ENCODE measurements at regions not wholly inside any gene's neighbourhood (a gene's known extent, or its start where the extent isn't known, plus 50 kb on each side); places are given as distances from the start of the nearest gene placed in this dataset.

DNA sequence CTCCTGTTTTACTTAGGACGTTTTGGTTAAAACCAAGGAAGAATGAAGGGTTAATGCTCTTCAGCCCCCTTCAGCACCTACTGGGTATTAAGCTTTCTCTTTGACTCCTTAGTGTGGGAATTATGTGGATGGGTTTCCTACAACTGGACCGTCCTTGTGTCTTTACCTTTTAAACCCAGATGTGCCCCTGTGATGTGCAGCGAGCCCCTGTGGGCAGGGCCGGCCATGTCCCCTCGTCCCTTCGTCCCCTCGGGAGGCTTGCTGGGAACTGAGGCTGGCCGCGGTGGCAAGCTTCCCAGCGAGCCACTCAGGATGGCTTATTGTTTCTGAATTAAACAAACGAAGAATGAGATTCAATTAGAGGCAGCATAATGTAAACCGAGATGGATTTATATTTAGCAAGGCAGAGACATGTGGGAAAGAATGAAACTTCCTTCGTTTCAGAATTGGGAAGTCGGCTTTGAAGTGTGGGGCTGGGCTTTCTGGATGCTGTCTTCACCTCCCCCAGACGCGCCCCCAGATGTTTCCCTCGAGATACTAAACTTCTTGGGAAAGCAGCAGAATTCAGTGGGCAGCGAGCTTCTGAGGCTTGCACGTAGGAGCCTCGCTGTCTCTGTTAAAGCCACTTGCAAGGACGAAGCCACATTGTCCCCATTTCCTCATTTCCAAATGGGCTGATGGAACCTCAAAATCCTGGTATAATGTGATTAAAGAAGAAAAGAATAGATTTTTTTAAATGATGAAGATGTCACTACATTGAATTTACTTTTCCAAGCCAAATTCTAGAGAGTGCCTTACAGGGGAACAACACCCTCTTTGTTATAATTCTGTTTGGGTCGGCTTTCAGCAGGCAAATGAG lies 146.0 kb downstream of the VAPA start:
- DNase-seq, result no peak

DNA sequence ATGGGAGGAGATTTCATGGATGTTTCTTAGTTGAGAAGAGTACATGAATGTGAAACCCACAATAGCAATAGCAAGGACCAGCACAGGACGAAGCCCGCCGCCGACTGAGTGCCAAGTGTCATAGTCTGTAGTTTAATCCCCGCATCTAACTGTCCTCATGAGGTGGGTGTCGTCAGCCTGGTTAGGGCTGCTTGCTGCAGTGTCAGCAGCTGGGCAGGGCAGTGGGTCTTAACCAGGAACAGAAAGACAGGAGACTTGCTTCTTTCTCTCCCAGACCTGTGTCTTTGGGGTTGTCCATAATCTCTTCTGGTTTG lies 146.6 kb downstream of the VAPA start:
- no peak for DNase-seq

DNA sequence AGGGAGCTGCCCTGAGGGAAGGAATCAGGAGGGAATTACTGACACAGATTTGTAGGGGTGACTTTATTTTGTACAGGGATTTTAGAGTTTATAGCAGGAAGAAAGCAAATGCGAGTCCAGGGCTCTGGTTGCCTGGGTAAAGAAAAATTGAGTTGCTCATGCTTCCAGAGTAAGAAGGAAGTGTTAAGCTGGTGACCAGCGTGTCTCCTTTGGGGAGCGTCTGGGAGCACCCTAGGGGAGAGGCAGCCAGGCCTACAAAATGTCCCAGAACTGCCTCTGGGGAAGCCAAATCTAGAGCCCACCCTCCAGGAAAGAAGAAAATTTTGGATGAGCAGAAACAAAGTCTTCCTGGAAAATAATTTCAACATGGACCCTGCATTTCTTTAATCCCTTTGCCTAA lies 147.0 kb downstream of the VAPA start:
- DNase-seq, result no peak

DNA sequence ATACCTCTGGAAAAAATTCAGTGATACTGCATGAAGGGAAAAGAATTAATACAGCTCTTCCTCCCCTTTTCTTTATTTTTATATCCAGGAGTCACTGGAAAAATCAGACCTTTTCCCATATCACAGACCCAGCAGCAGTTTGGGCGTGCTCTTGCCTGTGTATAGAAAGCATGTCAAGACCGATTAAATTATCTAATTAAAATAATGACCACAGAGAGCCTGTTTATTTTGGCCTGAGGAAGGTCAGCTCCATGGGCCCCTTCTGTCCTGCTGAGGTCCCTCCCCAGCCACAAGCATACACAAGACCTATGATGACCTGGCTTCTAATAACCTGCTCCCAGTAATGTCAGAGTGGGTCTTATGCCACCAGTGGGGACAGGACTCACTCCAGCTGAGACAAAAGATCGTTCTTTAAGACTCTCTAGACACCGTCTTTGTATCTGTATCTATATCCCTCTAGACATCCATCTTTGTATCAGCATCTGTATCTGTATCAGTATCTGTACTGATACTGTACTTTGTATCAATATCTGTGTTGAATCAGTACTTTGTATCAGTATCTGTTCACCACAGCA lies 147.8 kb downstream of the VAPA start:
- DNase-seq, result no peak

DNA sequence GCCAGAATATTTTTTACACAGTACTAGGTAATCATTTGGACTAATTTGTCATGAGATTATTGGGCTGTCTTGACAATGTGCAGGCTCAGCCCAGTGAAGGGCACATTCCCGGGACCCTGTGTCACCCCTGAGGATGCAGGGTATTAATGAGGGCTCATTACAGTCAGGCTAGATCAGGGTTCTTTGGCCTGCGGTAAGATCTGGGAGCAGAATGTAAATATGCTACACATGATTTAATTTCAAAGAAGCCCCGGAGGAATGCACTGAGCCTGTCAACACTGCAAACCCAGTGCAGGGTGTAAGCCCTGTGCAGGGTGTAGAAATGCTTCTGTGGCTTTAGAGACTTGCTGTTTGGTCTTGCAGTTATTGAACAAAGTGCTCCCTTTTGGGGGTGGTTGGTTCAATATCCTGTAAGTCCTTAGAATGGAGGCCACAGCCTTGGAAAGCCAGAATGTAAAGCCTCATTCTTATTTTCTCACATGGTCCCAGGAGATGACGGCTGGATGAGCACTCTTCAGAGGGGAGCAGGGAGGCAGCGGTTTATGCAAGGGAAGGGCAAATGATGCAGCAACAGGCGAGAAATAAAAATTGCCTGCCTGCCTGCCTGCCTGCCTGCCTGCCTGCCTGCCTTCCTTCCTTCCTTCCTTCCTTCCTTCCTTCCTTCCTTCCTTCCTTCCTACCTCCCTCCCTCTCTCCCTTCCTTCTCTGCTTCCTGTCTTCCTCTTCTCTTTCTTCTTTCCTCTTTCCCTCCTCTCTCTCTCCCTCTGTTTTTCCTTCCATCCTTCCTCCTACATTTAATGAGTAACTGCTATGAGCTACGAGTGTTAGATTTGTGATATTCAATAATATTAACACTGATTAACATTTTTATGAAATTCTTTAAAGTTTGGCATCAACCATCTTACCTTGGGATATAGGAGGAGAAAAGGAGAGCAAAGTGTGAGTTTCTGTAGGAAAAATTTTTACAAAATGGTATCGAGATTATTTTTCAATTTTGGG lies 148.8 kb downstream of the VAPA start:
- no peak for DNase-seq

DNA sequence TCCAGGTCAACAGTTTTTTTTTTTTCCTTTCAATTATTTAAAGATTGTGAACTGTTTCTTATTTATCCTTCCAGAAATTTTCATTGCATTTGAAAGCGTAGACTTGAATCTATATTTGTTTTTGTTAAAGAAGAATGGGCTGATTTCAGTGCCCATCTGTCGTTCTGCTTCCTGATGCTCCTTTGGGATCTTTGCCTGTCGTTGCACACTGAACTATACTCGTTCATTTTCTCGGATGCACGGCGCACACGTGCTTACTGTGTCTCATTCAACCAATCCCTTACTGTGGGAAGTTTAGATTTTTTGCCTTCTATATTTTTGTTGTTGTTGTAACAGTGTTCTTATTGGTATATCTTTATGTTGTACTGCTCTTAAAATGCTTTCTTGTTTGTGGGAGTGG lies 149.7 kb downstream of the VAPA start:
- no peak for DNase-seq

DNA sequence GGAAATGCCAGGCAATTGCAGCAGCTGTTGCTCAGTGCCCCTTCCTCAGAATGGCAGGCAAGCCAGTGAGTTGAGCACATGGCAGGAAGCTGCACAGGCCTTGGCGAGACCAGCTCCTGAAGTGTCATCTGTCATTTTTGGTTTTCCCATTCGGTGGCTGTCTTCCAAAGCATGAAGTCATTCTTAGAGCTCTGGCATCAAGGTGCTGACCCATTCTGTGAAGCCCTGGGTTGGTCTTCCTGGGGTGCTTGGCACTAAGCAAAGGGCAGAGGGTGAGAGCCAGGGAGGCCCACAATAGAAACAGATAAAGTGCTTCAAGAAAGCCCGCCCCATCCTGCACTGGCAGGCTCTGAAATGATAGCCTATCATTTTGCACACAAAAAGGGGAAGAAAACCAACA lies 150.5 kb downstream of the VAPA start:
- DNase-seq, result no peak

DNA sequence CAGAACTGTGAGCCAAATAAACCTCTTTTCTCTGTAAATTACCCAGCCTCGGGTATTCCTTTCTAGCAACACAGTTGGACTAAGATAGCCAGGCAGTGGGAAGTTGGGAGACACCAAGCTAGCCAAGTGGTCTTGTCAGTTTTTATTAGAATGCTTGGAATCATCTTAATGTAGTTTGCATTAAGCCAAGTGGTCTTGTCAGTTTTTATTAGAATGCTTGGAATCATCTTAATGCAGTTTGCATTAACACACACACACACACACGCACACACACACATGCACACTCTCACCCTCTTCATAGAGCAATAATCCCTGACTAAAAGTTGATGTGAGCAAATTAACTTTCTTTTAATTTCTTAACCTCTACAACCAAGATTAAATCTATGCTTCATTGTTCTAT lies 151.5 kb downstream of the VAPA start:
- DNase-seq, result no peak

DNA sequence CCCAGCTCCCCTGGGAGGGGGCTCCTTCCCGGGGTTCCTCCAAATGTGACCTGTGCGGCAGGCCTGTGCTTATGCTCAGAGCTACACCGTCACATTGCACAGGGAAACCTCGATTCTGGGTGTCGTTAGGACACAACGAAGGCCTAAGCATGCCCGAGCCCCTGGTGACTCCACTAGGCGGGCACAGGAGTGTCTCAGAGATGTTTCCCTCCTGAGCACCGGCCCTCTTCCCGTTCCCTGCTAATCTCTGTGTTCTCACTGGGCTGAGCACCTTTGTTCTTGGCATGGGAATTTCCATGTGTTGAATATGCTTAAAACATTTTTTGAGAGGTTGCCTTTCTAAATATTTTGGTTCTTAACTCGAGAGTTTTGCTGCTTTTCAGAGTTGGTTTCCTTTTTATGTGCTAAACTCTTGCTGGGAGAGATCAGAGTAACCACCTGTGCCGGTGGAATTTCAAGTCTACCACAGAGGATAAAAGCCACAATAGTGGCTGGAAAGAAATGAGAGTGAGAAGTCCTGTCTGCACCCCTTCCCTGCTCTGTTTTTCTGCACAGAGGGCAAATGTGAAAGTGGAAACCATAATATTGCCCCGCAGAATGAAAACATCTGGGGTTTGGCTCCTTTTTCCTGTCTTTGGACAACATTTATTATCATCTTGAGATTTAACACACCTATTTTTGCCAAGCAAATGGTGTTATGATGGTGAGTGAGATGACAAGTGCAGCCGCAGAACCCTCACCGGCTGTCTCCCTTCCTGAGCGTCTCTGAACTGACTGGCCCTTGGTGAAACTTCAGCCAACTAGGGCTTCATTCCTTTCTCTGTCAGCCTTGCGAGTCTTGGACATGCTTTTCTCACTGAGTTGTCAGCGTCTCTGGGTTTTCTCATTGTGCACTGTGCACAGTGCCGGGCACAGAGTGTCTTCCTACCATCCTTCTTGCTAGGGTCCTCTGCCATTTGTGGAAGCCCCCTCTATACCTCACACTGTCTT lies 154.1 kb downstream of the VAPA start:
- DNase-seq, result no peak

DNA sequence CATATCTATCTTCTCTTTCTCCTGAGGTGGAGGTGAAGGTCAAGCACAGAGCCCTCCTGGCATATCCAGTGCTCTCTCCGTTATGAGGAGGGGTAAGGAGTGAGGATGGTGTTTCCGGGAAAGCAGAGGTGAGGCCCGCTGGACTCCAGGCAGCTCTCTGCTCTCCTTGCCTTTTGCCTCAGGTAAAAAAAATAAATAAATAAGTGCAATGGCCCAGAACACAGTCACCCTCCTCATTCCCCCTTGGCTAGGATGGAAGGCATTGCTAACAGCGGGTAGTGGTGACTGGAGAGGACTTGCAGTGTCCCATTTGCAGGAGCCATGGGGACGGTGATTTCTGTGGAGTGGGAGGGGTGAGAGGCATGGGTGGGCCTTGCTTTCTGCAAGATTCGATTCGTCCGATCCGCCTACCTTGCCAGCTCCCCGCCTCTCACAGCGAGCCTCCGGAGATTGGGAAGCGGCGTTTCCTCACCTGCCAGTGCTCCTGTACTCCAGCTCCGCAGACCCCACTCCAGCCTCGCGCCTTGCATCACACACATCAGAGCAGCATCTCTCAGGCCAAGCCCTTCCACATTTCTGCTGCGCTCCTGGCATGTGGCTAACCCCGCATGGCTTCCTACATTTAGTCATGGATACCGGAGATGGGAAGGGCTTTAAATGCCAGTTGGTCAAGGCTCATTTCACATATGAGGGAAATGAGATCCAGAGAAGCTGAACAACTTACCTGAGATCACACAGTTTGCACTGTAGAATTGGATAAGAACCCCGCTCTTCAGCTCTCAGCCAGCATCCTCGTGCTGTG lies 155.2 kb downstream of the VAPA start:
- DNase-seq, result no peak

DNA sequence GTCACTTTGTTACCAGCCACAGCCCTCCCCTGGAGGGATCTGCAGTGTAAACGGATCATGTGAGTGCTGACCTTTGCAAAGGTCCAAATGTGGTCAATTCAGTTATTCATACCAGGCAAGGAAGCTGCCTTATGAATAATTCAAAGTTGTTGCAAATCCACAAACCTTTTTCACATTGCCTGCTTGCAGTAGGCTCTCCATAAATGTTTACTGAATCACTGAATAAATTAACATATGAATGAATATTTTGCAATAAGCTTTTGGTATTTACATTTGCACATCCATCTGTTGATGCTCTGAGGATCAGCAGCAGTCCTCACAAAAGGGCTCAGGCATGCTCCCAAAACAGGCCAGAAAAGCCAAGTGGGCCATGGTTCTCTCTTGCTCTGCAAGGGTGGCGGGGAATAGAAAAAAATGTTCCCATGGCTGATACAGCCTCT lies 156.8 kb downstream of the VAPA start:
- DNase-seq, result no peak

DNA sequence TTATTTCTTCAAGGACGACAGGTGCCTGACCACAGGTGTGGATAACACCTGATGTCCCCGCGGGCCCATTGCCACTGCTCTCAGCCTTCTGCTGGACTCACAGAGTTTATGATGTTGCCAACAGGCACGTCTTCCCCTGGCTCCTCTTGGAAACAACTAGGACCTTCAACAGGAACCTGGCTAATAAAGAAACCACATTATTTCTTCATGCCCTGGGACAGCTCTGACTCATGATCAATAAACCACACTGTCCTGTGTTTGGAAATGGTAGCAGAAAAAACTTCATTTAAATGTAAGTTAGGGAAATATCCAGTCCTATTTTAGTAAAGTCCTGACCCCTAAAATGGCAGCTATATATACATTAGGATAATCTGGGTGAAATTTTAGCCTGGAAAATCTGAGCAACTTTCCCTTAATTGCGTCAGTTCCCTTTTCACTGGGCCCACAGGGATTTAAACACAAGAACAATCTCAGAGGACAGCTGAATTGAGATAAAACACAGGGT lies 158.9 kb downstream of the VAPA start:
- DNase-seq, result no peak

DNA sequence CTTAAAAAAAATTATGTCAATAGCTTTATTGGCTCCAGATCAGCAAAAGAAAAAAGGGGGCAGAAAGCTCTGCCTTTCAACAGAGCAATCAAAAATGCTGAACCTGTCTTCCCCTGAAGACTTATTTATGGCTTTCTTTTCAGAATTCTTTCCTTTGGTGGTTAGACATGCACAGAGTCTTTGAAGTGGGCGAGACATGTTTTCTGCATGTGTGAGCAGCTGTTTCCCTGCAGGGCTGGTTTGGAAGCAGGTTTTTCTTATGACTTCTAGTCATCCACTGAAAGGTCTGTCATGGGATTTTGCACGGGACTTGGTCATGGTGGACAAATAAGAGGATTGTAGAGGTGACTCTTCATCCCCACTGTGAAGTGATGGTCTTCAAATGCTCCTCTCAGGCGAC lies 160.3 kb downstream of the VAPA start:
- DNase-seq, result no peak

DNA sequence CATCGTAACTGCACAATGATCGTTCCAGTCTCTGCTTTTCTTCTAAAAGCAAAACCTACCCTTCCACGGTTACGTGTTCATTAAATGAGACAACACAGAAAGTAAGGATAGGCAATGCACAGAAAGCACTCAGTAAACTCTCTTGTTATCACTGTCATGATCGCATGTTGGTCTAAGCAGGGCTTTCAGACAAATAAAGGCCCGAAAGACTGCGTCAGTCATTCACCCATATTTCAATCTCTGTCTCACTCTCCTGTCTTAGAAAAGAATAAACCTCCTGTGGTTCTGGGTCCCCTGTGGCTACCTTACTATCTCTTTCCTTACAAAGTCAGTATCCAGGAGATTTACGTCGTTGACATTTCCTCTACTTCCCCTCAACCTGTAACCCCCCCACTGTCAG lies 160.9 kb downstream of the VAPA start:
- no peak for DNase-seq

DNA sequence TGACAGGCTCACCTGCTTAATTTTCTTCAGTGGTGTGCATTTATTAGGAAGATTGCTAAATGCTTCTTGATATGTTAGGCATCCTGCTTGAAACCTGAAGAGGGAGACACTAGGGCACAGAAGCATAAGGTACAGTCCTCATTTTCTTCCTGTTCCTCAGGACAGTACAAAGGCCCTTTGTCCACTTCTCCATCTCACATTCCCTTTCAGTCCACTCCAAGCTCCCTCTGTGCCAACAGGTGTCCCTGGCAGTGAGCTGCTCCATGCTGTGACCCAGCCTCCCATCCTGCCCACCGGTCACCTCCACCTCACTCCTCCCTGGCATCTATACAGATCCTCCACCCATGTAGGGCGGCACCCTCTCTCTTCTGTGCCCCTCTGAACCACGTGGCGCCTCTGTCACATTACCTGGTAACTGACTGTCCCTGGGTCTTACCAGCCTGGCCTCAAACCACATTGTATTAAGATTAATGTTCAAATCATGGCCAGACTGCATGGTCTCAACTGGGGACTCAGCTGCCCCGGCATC lies 162.8 kb downstream of the VAPA start:
- no peak for DNase-seq

DNA sequence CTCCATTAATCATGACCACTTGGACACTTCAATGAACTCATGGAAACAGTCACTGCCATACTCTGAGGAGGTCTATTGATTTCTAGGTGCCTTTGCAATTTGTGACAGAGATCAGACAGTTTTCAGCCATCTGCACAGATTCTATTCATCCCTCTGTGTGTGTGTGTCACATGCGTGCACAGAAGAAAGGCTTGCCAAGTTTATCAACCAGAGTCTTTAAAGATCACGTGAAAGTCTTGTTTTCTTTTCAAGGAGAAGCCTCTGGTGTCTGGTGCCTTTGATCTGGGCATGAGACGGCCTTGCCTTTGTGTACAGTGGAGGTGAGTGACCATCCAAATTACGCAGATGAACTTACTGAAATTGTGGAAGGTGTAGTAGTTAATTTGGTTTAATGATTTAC lies 164.2 kb downstream of the VAPA start:
- DNase-seq, result no peak

DNA sequence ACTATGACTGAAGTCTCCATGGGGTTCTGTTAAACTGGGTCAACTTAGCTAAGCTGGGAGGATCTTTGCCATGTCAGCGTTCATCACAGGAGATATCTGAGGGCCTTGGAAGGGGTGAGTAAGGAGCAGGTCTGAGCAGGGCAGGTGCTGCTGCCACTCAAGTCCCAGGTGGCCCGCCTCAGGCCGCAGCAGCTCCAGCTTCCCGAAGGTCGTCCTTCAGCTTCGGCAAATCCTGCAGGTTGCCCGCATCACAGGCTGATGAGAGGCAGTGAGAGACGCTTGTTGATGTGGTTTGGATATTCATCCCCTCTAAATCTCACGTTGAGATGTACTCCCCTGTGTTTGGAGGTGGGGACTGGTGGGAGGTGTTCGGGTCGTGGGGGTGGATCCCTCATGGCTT lies 166.6 kb downstream of the VAPA start:
- no peak for DNase-seq

DNA sequence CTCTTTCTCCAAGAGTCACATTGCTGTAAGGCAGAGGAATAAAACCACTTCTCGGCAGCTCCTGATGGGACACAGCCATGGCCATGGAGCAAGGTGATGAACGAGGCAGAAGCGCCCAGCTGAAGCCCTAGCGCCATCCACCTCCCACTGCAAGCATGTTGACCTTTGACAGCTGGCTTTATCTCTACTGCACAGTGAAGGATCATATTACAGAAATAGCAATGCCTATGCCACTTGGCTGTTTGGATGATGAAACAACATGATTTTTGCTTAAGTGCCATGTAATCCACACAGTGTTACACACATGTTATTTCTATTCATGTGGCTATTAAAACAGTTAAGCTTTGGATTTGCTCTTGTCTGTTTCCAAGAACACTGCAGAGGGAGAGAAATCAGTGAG lies 167.7 kb downstream of the VAPA start:
- no peak for DNase-seq

DNA sequence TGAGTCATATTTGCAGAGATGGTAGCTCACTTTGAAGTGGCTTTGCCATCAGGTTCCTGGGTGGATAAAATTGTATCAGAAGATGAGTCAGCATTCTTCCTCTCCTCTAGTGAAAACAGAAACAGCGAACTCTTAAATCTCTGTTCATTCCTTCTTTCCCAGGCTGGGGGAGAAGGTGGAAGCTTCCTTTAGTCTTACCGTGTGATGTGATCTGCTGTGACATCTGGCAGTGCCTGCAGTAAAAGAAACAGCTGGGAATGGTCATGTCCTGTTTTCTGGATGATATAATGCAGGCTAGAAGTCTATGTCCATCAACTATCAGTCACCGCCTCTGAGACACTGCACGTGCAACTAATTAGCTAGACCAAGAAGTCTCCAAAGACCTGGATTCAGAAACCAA lies 171.6 kb downstream of the VAPA start:
- DNase-seq, result no peak

DNA sequence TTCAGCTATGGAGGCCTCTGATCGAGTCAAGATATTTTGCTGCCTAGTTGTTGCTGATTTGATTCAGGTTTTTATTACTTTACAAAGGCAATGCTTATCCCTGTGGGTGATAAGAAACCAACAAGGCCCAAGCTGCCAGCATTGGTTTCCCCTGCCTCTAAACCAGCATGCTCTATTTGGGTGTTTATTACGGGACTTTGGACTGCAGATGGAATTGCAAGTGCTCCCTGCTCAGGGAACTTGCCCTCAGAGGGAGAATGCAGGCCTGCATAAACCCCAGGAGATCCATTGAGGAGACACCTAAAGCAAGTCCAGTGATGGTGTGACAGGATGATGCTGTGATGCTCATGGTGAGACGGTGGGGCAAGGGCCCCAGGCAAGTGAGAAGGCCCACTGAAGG lies 172.1 kb downstream of the VAPA start:
- DNase-seq, result no peak

Data from DMS153 (cell line).